ENCODE measurements at regions not wholly inside any gene's neighbourhood (a gene's known extent, or its start where the extent isn't known, plus 50 kb on each side); places are given as distances from the start of the nearest gene placed in this dataset.

DNA sequence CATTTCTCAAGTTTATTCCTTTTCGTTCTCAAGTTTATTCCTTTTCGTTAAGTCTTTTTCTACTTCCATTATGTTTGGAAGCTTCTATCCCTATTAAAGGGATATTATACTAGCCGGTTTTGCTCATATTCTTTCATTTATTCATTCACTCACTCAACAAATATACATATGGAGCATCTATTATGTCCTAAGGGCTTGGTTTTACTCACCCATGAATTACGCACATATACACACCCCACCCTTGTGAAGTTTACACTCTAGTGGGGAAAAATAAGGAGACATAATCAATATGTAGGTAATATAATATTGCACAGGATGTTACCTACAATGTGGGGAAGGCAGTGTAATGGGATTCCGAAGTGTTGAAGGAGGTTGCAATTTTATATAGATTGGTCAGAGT, 90.5 kb downstream of the ACTL7B start:
- TF ChIP-seq EP300 (IDR thresholded peaks at IDR 0.05): no peak
- TF ChIP-seq, protein P1, sequence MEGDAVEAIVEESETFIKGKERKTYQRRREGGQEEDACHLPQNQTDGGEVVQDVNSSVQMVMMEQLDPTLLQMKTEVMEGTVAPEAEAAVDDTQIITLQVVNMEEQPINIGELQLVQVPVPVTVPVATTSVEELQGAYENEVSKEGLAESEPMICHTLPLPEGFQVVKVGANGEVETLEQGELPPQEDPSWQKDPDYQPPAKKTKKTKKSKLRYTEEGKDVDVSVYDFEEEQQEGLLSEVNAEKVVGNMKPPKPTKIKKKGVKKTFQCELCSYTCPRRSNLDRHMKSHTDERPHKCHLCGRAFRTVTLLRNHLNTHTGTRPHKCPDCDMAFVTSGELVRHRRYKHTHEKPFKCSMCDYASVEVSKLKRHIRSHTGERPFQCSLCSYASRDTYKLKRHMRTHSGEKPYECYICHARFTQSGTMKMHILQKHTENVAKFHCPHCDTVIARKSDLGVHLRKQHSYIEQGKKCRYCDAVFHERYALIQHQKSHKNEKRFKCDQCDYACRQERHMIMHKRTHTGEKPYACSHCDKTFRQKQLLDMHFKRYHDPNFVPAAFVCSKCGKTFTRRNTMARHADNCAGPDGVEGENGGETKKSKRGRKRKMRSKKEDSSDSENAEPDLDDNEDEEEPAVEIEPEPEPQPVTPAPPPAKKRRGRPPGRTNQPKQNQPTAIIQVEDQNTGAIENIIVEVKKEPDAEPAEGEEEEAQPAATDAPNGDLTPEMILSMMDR (IDR thresholded peaks at IDR 0.05): no peak
